CD4-positive, alpha-beta T cell (primary cell): ENCODE measurements at regions not wholly inside any gene's neighbourhood (a gene's known extent, or its start where the extent isn't known, plus 50 kb on each side); places are given as distances from the start of the nearest gene placed in this dataset.

ENCODE experiments used
- ATAC-seq: fragments of 200-7000 bp; cut with Tn5 transposase; one replicate; pipeline ENCODE4 v1.10.0; 2022; ENCODE audit warnings: mild to moderate bottlenecking; ENCODE audit not compliant: poor library complexity
- CTCF ChIA-PET: fragments of 350-600 bp; sonication (Branson Sonifier 250); formaldehyde crosslinking; loops from one replicate; lab custom pipeline; 2021; ENCODE audit warnings: antibody characterized with exemption, inconsistent platforms; lab: Charles Lee
- POLR2A ChIA-PET: fragments of 350-600 bp; sonication (Branson Sonifier 250); formaldehyde crosslinking; loops from one replicate; lab custom pipeline; 2021; ENCODE audit warnings: antibody characterized with exemption, inconsistent platforms; lab: Charles Lee
- DNase-seq, 14 experiments: peaks; one replicate each; pipeline ENCODE4 v3.0.0-alpha.2; 2013 to 2020; ENCODE audit warnings: mixed read lengths in 2 of 14
- H3K27ac ChIP-seq, 2 donors: one replicate each; pipeline versions ENCODE4 v1.5.1 to v1.7.0; 2013; ENCODE audit warnings: low read length in 2 of 2, low read depth in 1 of 2, mild to moderate bottlenecking in 1 of 2
- H3K27me3 ChIP-seq, 2 experiments: 1 replicate in 1 of 2; 2 replicates in 1 of 2; pipeline versions ENCODE4 v1.6.1 to v1.7.0; 2013; ENCODE audit warnings: low read length in 2 of 2, control low read depth in 1 of 2, mild to moderate bottlenecking in 1 of 2, moderate library complexity in 1 of 2; ENCODE audit not compliant: insufficient read depth in 2 of 2, control insufficient read depth in 1 of 2
- H3K36me3 ChIP-seq: one replicate; pipeline ENCODE4 v1.6.1; 2013; ENCODE audit warnings: low read length, control low read depth; ENCODE audit not compliant: insufficient read depth
- H3K4me1 ChIP-seq: one replicate; pipeline ENCODE4 v1.6.1; 2013; ENCODE audit warnings: low read length, control low read depth; ENCODE audit not compliant: insufficient read depth
- H3K4me3 ChIP-seq: one replicate; pipeline ENCODE4 v1.5.1; 2013; ENCODE audit warnings: mild to moderate bottlenecking, low read length, moderate library complexity
- H3K9me3 ChIP-seq, 2 experiments: 1 replicate in 1 of 2; 2 replicates in 1 of 2; pipeline versions ENCODE4 v1.6.1 to v1.7.0; 2013; ENCODE audit warnings: low read length in 2 of 2, mild to moderate bottlenecking in 2 of 2, control low read depth in 1 of 2, moderate library complexity in 1 of 2; ENCODE audit not compliant: control insufficient read depth in 1 of 2, insufficient read depth in 1 of 2
- H3K27ac Mint-ChIP-seq: one replicate; pipeline ENCODE4 v1.8.0; 2020; ENCODE audit warnings: mixed read lengths
- H3K27me3 Mint-ChIP-seq: one replicate; pipeline ENCODE4 v1.8.0; 2021; ENCODE audit warnings: mixed read lengths
- H3K36me3 Mint-ChIP-seq: one replicate; pipeline ENCODE4 v1.8.0; 2021; ENCODE audit warnings: low read depth, mixed read lengths
- H3K4me1 Mint-ChIP-seq: one replicate; pipeline ENCODE4 v1.8.0; 2021; ENCODE audit warnings: low read depth, mixed read lengths
- H3K4me3 Mint-ChIP-seq: one replicate; pipeline ENCODE4 v1.8.0; 2020; ENCODE audit warnings: mild to moderate bottlenecking, mixed read lengths
- H3K9me3 Mint-ChIP-seq: one replicate; pipeline ENCODE4 v1.8.0; 2020; ENCODE audit warnings: mixed read lengths
- CTCF ChIP-seq: fragments of 200-600 bp; IDR thresholded peaks from one replicate; pipeline ENCODE4 v1.8.0; 2022; ENCODE audit warnings: antibody characterized with exemption, mild to moderate bottlenecking
- intact Hi-C, 2 experiments: fragments of 100-400 bp; cut with DNase I in 1 of 2; cut with micrococcal nuclease in 1 of 2; formaldehyde crosslinking; loops; one replicate each; pipeline versions ENCODE4 v1.15.1 to v1.9.0; 2023 to 2025; cut with DNase I, micrococcal nuclease

- intact Hi-C loops, result no loop called here
- TF ChIP-seq CTCF, result no peak
- no peaks in the 10 kb centered on the region for H3K27me3 Mint-ChIP-seq
- Histone ChIP-seq H3K36me3 (no peaks in the 10 kb centered on the region), H3K4me1 (no peaks in the 10 kb centered on the region), H3K4me3 (no peak overlapping the region), H3K27me3 (no peaks in the 10 kb centered on the region), H3K27ac (no peak overlapping the region), H3K9me3 (no peaks in the 10 kb centered on the region)
- no peak for ATAC-seq
- POLR2A ChIA-PET, result no interaction called here
- no peak overlapping the region for H3K27ac Mint-ChIP-seq
- no peaks in the 10 kb centered on the region for H3K9me3 Mint-ChIP-seq
- no peaks in the 10 kb centered on the region for H3K36me3 Mint-ChIP-seq
- no peak for DNase-seq
- no peak overlapping the region for H3K4me3 Mint-ChIP-seq
- no peaks in the 10 kb centered on the region for H3K4me1 Mint-ChIP-seq
- CTCF ChIA-PET, result no interaction called here
Measured at GRCh38 chrY:21459648-21460047, 51.5 kb upstream of the RBMY1B start.
